ENCODE measurements at regions not wholly inside any gene's neighbourhood (a gene's known extent, or its start where the extent isn't known, plus 50 kb on each side); places are given as distances from the start of the nearest gene placed in this dataset.

DNA sequence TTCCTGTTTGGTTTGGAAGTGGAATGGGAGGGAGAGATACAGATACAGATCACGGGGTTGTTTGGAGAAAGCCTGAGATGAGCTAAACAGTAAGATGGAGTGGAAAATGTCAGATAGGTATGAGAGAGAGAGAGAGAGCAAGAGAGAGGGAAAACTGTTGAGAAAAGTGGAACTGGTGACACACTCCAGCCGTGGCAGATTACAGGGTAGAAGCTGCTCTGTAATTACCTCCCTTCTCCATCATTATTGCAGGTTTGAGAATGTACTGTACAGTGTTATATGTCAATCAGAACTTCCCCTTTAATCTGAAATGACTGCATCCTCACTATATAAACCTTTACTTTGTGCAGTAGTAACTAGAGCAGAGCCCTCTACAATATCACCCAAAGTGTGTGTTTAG is 74.5 kb upstream of the WWC1 start:
- no peak for TF ChIP-seq POLR2AphosphoS5 (IDR thresholded peaks at IDR 0.05; ENCODE audit: borderline replicate concordance, low read depth, low read length)
- no peak for TF ChIP-seq EZH2 (IDR thresholded peaks at IDR 0.05)
- no peak for TF ChIP-seq FOXP2 (optimal IDR thresholded peaks at IDR 0.05; ENCODE audit: control extremely low read depth, extremely low read length, insufficient read depth)
